Ishikawa (cell line): ENCODE measurements at regions not wholly inside any gene's neighbourhood (a gene's known extent, or its start where the extent isn't known, plus 50 kb on each side); places are given as distances from the start of the nearest gene placed in this dataset.

Experiments used
- EP300 ChIP-seq: IDR thresholded peaks from 2 replicates; pipeline ENCODE4 v1.6.1; 2012; ENCODE audit warnings: borderline replicate concordance
- TAF1 ChIP-seq: IDR thresholded peaks from 2 replicates; pipeline ENCODE4 v1.6.1; 2012; ENCODE audit warnings: low read depth, mild to moderate bottlenecking

DNA sequence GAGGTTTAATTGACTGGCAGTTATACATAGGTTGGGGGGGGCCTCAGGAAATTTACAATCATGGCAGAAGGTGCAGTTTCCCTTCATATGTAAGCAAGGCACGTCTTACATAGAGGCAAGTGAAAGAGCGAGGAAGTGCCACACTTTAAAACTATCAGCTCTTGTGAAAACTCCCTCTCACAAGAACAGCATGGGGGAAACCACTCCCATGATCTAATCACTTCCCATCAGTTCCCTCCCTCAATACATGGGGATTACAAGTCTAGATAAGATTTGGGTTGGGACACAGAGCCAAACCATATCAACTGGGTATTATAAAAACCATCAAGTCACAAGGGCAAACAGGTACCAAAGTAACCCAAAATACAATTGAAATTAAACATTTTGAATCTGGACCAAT lies 182.0 kb upstream of the FAT4 start:
- TF ChIP-seq EP300 (no peak), TAF1 (no peak)
